ENCODE measurements at regions not wholly inside any gene's neighbourhood (a gene's known extent, or its start where the extent isn't known, plus 50 kb on each side); places are given as distances from the start of the nearest gene placed in this dataset.
"Not testable (repeated sequence)": the region's sequence is repeated elsewhere in the genome, so short reads cannot be mapped to it uniquely, and the experiment has no call there.

GRCh38 chr7:153412114-153412823, 639.9 kb upstream of the DPP6 start:
- not testable (repeated sequence) for TF ChIP-seq CTCF, EZH2 (IDR thresholded peaks at IDR 0.05)

Measured in neural progenitor cell (in vitro differentiated cells).